OCI-LY1 (cell line): ENCODE measurements at regions not wholly inside any gene's neighbourhood (a gene's known extent, or its start where the extent isn't known, plus 50 kb on each side); places are given as distances from the start of the nearest gene placed in this dataset.

Source experiments
- H2AFZ ChIP-seq: fragments of 200-600 bp; sonication (generic), shearing (Covaris generic); 2 replicates; pipeline ENCODE4 v1.6.0; 2014; ENCODE audit warnings: antibody characterized with exemption, mild to moderate bottlenecking, low read length
- H3F3A ChIP-seq: fragments of 200-600 bp; sonication (generic), shearing (Covaris generic); 2 replicates; pipeline ENCODE4 v1.6.0; 2014; ENCODE audit warnings: mild to moderate bottlenecking, antibody characterized with exemption, low read length, moderate library complexity; ENCODE audit not compliant: insufficient read depth
- H3K27ac ChIP-seq: fragments of 200-600 bp; sonication (generic); 2 replicates; pipeline ENCODE4 v1.5.1; 2014; ENCODE audit warnings: low read length, mixed run types, mild to moderate bottlenecking, low read depth; ENCODE audit not compliant: poor library complexity, severe bottlenecking
- H3K27me3 ChIP-seq: fragments of 200-600 bp; sonication (generic); 2 replicates; pipeline ENCODE4 v1.6.0; 2014; ENCODE audit warnings: antibody characterized with exemption, mild to moderate bottlenecking, low read length, moderate library complexity; ENCODE audit not compliant: insufficient read depth
- H3K36me3 ChIP-seq: fragments of 200-600 bp; sonication (generic); 2 replicates; pipeline ENCODE4 v1.6.1; 2014; ENCODE audit warnings: mild to moderate bottlenecking, antibody characterized with exemption, low read length, moderate library complexity, mixed read lengths; ENCODE audit not compliant: insufficient read depth
- H3K4me1 ChIP-seq: fragments of 200-600 bp; sonication (generic); 2 replicates; pipeline ENCODE4 v1.5.1; 2014; ENCODE audit warnings: mild to moderate bottlenecking, low read length, moderate library complexity; ENCODE audit not compliant: insufficient read depth, severe bottlenecking
- H3K4me2 ChIP-seq: fragments of 200-600 bp; sonication (generic), shearing (Covaris generic); 2 replicates; pipeline ENCODE4 v1.6.1; 2014; ENCODE audit warnings: low read length
- H3K4me3 ChIP-seq: fragments of 200-600 bp; sonication (generic); 2 replicates; pipeline ENCODE4 v1.5.1; 2014; ENCODE audit warnings: low read length, low read depth, mild to moderate bottlenecking, mixed read lengths; ENCODE audit not compliant: poor library complexity, severe bottlenecking
- H3K79me2 ChIP-seq: fragments of 200-600 bp; shearing (Covaris generic); 2 replicates; pipeline ENCODE4 v1.6.1; 2016; ENCODE audit warnings: mixed run types, low read length, mixed read lengths; ENCODE audit not compliant: insufficient read depth
- H3K9ac ChIP-seq: fragments of 200-600 bp; sonication (generic), shearing (Covaris generic); 2 replicates; pipeline ENCODE4 v1.6.1; 2014; ENCODE audit warnings: mild to moderate bottlenecking, low read length, mixed read lengths
- H3K9me2 ChIP-seq: fragments of 200-600 bp; sonication (generic), shearing (Covaris generic); 2 replicates; pipeline ENCODE4 v1.6.1; 2014; ENCODE audit warnings: low read depth, mild to moderate bottlenecking, low read length, mixed read lengths
- H3K9me3 ChIP-seq: fragments of 200-600 bp; shearing (Covaris generic); 2 replicates; pipeline ENCODE4 v1.6.1; 2014; ENCODE audit warnings: low read length, mixed read lengths
- H4K20me1 ChIP-seq: fragments of 200-600 bp; sonication (generic), shearing (Covaris generic); 2 replicates; pipeline ENCODE4 v1.6.0; 2016; ENCODE audit warnings: mild to moderate bottlenecking, low read length; ENCODE audit not compliant: insufficient read depth
- EZH2 ChIP-seq: fragments of 200-600 bp; sonication (generic), shearing (Covaris generic); IDR thresholded peaks from 2 replicates; pipeline ENCODE4 v1.8.0; 2017; ENCODE audit warnings: borderline replicate concordance, mixed run types, mild to moderate bottlenecking, antibody characterized with exemption, low read length, moderate library complexity, mixed read lengths
- TF ChIP-seq, protein P1 (sequence below): fragments of 200-600 bp; sonication (generic), shearing (Covaris generic); IDR thresholded peaks from 2 replicates; pipeline ENCODE4 v1.5.1; 2017; ENCODE audit warnings: mild to moderate bottlenecking, antibody characterized with exemption, low read length, moderate library complexity, mixed read lengths

- TF ChIP-seq EZH2, result no peak
- TF ChIP-seq, protein P1, sequence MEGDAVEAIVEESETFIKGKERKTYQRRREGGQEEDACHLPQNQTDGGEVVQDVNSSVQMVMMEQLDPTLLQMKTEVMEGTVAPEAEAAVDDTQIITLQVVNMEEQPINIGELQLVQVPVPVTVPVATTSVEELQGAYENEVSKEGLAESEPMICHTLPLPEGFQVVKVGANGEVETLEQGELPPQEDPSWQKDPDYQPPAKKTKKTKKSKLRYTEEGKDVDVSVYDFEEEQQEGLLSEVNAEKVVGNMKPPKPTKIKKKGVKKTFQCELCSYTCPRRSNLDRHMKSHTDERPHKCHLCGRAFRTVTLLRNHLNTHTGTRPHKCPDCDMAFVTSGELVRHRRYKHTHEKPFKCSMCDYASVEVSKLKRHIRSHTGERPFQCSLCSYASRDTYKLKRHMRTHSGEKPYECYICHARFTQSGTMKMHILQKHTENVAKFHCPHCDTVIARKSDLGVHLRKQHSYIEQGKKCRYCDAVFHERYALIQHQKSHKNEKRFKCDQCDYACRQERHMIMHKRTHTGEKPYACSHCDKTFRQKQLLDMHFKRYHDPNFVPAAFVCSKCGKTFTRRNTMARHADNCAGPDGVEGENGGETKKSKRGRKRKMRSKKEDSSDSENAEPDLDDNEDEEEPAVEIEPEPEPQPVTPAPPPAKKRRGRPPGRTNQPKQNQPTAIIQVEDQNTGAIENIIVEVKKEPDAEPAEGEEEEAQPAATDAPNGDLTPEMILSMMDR, result no peak
- H3K9me2 ChIP-seq, result no peaks in the 10 kb centered on the region
- H3K27me3 ChIP-seq, result no peaks in the 10 kb centered on the region
These were observed 581.0 kb downstream of the KCNJ18 start for GRCh38 chr17:22273308-22273707.

GRCh38 chr17:22277595-22277994 is 585.3 kb downstream of the KCNJ18 start:
- H3K79me2 ChIP-seq, result no peaks in the 10 kb centered on the region
- H3K27me3 ChIP-seq, result no peaks in the 10 kb centered on the region
- no peaks in the 10 kb centered on the region for H3K4me1 ChIP-seq
- H3K27ac ChIP-seq, result no peak overlapping the region
- no peaks in the 10 kb centered on the region for H3K36me3 ChIP-seq
- H3F3A ChIP-seq, result no peaks in the 10 kb centered on the region
- H3K9me2 ChIP-seq, result no peaks in the 10 kb centered on the region
- H3K9ac ChIP-seq, result no peak overlapping the region
- no peak overlapping the region for H3K4me3 ChIP-seq
- no peak overlapping the region for H2AFZ ChIP-seq
- H4K20me1 ChIP-seq, result no peaks in the 10 kb centered on the region
- no peaks in the 10 kb centered on the region for H3K9me3 ChIP-seq
- TF ChIP-seq EZH2, result no peak
- TF ChIP-seq, protein P1, result no peak
- H3K4me2 ChIP-seq, result no peak overlapping the region

More at GRCh38 chr17:22273308-22273707, 581.0 kb downstream of the KCNJ18 start:
- H3K9me3 ChIP-seq, result no peaks in the 10 kb centered on the region
- no peak overlapping the region for H2AFZ ChIP-seq
- H3K4me3 ChIP-seq, result no peak overlapping the region
- no peaks in the 10 kb centered on the region for H3K36me3 ChIP-seq
- no peak overlapping the region for H3K4me2 ChIP-seq
- H3F3A ChIP-seq, result no peaks in the 10 kb centered on the region
- no peaks in the 10 kb centered on the region for H3K79me2 ChIP-seq
- no peak overlapping the region for H3K27ac ChIP-seq
- H3K4me1 ChIP-seq, result peaks cover 4% of the 10 kb centered on the region
- H4K20me1 ChIP-seq, result no peaks in the 10 kb centered on the region
- no peak overlapping the region for H3K9ac ChIP-seq

DNA sequence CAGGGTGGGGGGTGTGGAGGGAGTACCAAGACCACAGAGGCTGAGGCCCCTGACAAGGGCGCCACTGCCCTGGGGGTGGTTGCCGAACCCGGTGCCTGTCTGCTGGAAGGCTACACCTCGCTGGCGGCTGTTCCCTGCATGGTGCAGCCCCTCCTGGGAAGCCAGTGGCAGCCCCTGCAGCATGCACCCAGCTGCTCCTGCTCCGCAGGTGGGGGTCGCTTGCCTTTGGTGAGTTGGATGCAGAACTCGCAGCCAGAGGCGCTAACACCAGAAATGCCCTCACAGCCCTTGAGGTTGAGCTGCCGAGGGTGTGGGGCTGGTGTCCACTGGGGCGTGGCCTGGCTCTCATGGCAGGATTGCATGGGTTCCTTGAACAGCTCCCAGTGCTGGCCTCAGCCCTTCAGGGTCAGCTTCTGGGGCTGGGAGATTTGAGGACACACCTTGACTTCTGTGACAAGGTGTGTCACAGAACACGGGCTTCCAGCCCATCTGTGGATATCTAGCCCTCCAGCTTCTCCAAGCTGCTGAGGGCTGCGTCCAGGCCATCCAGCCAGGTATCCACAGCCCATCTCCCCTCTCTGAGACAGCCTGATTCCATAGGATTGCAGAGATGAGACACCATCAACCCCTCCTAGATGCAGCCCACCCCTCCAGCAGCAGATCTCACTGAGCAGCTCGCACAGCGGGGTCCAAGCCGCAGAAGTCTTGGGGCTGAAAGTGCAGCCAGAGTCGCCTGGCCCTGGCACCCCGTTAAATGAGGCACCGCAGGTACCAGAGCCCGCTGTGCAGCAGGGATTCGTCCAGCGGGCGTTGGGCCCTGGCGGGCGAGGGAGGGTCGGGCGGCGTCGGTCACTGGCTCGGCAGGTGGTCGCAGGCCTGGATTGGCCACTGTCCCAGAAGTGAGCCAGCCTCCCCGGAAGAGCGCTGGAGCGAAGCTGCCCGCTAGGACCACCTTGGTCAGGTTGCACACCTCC is 586.3 kb downstream of the KCNJ18 start:
- Histone ChIP-seq H3K27ac (no peak overlapping the region), H4K20me1 (no peaks in the 10 kb centered on the region), H3K4me2 (no peak overlapping the region), H3K36me3 (no peaks in the 10 kb centered on the region), H2AFZ (no peak overlapping the region), H3K27me3 (no peaks in the 10 kb centered on the region), H3K9me2 (no peaks in the 10 kb centered on the region), H3K4me1 (no peaks in the 10 kb centered on the region), H3K79me2 (no peaks in the 10 kb centered on the region), H3K4me3 (no peak overlapping the region), H3K9me3 (no peaks in the 10 kb centered on the region), H3K9ac (no peak overlapping the region), H3F3A (no peaks in the 10 kb centered on the region)
- no peak for TF ChIP-seq EZH2
- TF ChIP-seq, protein P1, result no peak
